Nucleus accumbens (tissue), 56 donors: ENCODE measurements at regions not wholly inside any gene's neighbourhood (a gene's known extent, or its start where the extent isn't known, plus 50 kb on each side); places are given as distances from the start of the nearest gene placed in this dataset.

Source experiments
- DNase-seq, 56 donors: peaks; one replicate each; lab custom pipeline; 2025; lab: John Stamatoyannopoulos, UW

DNA sequence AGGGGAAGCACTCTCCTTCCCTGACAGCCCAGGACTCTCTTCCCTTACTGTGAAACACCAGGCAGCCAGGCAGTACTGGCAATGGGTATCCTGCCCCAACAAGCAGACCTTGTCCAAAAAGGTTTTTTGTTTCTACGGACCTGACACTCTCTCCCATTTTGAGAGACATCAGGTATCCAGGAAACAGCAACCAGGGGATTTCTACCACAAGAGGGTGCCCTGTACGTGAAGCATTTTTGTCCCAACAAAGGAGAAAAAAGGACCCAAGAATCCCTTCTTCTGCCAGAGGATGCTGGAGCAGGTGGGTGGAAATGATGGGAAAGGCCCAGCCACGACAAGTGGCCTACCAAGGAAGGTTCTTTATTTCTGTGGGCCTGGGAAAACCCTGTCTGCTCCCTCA lies 65.7 kb upstream of the FGF13 start:
- no peak for DNase-seq

GRCh38 chrX:138775517-138775916 lies 64.0 kb upstream of the FGF13 start:
- DNase-seq, result no peak

GRCh38 chrX:138771047-138771446 lies 59.5 kb upstream of the FGF13 start:
- DNase-seq, result no peak

DNA sequence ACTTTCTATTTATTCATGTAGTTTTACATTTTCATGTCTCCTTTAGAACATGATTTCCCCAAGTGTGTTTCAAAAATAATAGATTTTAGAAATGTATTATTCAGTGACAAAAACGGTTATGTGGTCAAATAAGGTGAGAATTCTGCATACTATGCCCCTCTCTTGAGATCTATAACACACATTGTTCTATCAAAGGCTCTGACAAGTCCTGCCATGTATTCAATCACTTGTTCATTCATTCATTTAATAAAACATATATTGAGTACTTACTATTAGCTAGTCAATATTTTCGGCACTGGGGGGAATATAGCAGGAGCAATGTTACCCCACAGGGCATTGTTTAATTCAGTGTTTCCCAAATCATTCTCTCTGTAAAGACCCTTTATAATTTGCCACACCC lies 58.4 kb upstream of the FGF13 start:
- DNase-seq, result no peak

DNA sequence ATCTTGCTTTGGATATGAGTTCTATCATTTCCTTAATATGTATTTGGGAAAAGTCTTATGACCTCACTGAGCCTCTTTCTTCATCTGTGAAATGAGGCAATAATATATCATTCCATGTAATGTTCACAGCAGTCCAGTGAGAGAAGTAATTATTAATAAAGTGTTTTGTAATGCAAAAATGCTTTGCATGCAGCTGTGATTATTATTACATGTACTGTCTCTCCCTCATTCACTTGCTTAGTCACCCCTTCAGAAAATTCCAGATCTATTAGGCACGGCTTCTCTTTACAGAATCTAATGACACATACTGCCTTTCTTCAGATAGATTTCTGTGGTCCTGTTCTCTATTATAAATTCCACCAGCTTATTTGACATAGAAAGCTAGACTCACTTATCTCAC lies 53.5 kb upstream of the FGF13 start:
- no peak for DNase-seq

DNA sequence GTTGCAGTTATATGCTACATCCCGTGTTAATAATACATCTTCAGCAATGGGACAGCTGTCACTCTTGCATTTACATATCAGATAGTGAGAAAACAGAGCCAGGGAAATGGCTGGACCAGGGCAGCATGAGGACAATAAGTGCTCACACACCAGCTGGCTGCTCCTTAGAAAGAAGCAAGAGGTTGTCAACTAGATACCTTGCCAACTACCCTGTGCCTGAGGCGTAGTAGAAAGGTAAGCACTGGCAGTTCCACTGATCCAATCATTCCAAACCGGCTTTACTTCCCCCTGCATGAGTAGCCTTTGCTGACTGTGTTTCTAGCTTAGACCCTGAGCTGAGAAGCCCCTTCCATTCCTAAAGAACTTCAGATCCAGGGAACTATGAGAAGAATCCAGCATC lies 52.2 kb upstream of the FGF13 start:
- DNase-seq, result no peak

GRCh38 chrX:138761380-138761779 lies 49.9 kb upstream of the FGF13 start:
- no peak for DNase-seq
